GM19035 (cell line): ENCODE measurements at regions not wholly inside any gene's neighbourhood (a gene's known extent, or its start where the extent isn't known, plus 50 kb on each side); places are given as distances from the start of the nearest gene placed in this dataset.

Experiments used
- ATAC-seq: cut with Tn5 transposase; IDR thresholded peaks from one replicate; pipeline ENCODE4 v1.9.1; 2021; ENCODE audit not compliant: unreplicated experiment

GRCh38 chr17:73974536-73974935 is 228.9 kb upstream of the RPL38 start:
- ATAC-seq, result no peak

DNA sequence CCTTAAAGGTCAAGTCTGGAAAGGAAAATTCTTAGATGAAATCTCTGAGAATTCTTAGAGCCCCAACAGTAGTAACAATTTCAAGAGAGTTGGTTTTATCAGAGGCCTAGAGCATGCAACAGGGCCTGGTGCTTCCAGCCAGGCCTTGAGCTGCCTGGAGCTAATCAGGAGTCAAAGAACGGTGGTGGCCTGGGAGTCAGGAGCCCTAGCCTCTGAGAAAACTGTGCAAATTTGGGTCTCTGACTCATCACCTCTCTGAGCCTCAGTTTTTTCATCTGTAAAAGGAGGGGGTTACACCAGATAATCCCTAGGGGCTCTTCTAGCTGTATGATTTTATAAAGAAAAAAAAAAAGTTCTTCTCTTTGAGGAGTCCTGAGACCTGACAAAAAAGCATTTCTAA is 227.3 kb upstream of the RPL38 start:
- ATAC-seq, result no peak

DNA sequence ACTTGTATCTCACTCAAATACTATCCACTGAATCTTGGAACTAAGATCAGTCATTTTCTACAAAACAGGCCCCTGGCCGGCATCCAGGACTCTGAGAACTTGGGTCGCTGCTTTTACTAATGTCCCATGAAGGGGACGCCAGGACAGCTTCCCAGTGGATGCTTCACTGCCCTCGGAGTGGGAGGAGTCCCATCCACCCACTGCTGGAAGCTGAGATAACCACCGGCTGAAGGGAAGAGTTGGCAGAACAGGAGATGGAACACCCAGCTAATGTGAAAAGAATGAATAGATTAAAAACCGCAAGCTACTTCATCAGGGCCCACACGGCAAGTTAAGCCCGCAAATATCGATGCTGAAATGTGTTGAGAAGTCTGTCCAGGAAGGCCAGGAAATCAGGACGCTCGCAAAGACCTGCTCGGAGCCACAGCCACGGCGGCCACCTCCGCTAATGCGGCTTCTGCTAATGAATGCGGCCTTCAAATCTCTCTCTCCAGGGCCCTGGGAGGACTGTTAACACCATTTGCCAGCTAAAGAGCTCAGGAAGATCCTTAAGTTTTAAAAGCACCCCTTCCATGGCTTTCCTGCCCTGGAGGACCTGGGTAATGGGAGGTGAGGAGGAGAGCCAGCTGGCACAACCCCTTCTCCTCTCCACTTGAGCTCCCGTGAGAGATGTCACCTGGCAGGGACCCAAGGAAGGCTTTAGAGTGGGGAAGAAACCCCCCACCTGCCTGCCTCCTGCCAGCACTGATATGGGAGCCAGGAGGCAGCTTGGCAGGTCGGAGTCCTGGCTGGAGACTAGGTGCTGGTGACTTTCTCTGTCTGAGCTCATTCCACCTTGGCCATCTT is 226.6 kb upstream of the RPL38 start:
- no peak for ATAC-seq

GRCh38 chr17:73980517-73980916 is 223.0 kb upstream of the RPL38 start:
- no peak for ATAC-seq

- ATAC-seq, result no peak
Measured at GRCh38 chr17:73982871-73983270, 220.6 kb upstream of the RPL38 start.

DNA sequence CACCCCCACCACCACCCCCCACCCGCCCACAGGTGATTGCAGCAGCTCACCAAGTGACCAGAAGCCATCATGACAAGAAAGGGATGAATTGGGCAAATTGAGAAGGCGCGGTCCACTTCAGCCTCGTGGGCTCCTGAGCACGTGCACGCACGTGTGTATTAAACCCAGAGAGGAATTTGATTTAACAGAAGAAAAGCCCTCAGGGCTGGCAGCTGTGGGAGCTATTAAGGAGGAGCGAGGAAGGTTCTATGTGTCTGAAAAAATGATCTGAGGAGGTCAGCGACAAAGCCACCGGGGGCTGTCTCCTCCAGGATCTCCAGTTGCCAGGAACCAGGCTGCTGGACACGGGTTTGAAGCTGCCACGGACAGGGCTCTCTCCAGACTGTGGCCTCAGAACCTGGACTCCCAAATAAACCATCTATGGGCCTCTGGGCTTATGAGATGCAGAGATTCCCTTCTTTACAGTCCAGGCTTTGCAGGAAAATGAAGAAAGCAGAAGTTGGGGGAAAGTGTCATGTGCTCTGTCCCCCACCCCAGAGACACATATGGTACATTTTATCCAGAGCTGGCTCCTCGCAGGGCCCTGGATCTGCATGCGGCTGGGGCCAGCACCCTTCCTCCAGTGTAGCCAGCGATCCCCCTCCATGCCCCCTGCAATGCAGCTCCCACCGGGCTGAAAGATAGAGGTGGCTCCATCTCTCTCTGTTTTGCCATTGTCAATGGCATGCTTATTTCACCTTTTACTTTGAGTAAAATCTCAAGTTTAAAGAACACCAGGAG is 219.7 kb upstream of the RPL38 start:
- no peak for ATAC-seq

DNA sequence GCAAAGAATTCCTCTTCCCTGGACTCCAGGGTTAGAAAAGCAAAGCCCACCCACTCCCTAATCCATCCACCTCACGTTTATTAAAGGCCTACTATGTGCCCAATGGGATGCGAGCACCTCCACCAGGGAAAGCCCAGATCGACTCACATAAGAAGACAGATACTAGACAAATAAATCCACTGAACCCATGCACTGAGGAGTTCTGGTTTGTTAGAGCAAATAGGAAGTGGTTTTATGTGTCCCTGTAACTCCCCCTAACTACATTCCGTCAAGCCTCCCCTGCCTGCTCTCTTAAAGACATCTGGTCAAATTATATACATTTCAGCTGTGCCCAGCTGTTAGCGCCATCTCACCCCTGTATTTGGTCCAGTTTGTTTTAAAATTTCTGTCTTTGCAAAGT is 218.5 kb upstream of the RPL38 start:
- no peak for ATAC-seq

DNA sequence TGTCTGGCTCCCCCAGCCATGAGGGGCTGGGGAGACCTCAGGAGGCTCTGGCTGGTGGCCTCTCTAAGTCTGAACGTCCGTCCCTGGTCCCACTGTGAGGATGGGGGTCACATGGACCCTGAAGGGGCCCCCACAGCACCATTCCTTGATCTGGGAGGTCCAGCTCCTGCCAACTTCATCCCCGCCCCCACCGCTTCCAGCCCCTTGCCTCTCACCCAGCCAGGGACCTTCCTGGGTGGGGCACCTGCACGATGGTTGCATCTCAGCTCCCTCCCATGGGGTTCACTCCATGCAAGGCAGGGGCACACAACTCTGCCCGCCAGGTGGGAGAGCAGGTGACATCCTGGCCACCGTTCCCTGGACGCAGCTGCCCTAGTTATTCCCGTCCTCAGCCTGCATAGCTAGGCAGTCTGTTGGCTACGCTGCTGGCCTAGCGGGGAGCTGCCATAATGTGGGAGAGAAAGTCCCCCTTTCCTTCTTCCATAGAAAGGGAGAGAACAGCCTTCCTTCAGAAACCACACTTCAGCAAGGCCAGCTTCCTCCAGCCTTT is 217.9 kb upstream of the RPL38 start:
- ATAC-seq, result no peak

DNA sequence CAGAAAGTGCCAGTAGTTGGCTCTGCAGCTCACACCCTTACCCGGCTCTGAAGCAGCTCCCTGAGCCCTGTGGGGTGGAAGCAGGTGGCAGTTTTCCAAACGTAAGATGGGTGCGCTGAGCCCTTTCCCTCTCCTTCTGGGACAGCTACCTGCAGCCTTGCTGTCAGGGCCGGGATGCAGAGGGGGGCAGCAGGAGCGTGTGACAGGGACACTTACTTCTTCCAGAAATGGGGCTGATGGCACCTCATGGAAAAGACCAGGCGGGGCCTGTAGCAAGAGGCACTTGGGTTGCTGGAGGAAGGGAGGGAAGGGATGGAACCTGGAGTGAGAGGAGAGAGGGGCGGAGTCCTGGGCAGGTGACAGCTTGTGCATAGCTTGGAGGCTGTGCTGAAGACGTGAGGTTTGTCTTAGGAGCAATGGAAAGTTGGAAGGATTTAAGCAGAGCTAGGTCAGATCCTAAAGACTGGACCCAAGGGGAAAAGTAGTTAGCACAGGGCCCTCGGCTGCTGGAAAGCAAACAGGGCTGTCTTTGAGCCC is 216.8 kb upstream of the RPL38 start:
- no peak for ATAC-seq

- no peak for ATAC-seq
Measured at GRCh38 chr17:73987395-73987794, 216.1 kb upstream of the RPL38 start.

- no peak for ATAC-seq
Measured at GRCh38 chr17:73987845-73988509, 215.5 kb upstream of the RPL38 start.

GRCh38 chr17:73989671-73990070 is 213.8 kb upstream of the RPL38 start:
- ATAC-seq, result no peak

DNA sequence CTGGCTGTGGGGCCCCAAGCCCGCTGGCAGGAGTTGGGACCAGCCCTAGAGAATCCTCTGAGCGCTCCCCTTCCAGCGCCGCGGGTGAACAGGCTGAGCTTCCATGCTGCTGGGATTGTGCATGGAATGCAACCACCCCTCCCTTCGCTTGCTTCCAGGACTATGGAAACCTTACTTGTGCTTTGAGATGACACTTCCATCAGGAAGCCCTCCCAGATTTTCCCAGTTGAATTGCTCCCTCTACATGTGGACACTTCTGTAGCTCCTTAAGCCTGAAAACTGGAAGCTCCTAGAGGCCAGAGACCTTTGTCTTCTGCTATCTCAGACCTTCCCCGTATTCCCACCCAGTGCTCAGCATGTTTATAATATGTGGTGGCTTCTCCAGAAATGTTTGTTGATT is 213.2 kb upstream of the RPL38 start:
- ATAC-seq, result no peak

- ATAC-seq, result no peak
Measured at GRCh38 chr17:73991260-73991659, 212.2 kb upstream of the RPL38 start.

GRCh38 chr17:73994946-73995345 is 208.5 kb upstream of the RPL38 start:
- ATAC-seq, result no peak

- ATAC-seq, result no peak
Measured at GRCh38 chr17:73997059-73997458, 206.4 kb upstream of the RPL38 start.

DNA sequence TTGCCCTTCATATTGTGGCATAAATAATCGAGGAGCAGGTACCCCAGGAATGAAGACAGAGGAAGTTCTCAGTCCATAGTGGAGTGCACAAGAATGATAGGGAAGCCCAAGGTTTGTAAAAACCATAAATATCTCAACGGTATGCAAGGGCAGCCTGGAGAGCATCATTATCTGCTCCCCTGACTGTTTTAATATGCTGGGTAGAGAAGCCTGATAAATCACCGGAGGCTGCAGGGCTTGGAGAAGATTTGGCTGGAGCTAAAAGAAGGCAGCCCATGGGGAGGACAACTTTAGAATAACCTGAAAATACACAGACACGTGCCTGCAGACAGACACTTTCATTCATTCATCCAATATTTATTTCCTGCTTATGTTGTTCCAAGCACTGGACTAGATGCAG is 205.2 kb upstream of the RPL38 start:
- ATAC-seq, result no peak

DNA sequence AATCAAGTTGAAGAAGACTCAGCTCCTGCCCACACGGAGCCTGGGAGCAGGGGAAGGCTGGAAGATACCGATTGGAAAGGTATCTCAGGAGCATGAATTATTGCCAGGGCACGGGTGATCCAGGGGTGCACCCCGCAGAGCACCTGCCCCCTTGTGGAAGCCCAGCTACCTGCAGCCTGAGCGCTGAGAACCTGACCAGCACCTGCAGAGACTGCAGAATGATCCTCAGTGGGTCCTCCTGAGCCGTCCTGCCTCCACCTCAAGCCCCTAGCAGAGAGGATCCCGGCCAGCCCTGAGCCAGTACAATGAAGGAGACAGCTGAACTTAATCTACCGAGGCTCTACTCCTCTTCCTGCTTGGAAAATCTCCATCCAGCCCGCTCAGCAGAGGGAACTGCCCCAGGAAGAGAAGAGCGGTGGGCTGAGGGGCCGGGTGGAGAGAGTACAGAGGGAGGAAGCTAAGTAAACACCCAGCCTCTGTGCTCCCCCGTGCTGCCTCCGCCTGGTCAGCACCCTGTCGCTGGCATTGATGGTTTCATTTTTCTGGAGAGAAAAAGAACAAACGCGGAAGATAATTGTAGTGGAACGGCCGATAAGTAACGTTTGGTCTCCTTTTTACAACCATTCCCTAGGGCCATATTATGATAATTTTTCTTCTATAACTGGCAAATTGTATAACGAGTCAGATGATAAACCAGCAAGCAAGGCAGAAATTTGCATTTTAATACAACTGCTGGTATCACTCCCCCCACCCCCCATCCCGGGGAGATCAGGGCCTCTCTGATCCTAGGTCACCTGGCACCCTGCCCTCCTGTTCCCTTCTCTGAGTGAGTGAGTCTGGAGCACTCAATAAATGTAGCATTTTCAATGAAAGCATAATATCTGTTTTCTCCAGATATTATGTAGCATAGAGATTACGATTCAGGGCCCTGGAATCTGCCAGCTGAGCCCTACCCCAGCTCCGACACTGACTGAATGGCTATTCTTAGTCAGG is 204.5 kb upstream of the RPL38 start:
- ATAC-seq, result no peak

DNA sequence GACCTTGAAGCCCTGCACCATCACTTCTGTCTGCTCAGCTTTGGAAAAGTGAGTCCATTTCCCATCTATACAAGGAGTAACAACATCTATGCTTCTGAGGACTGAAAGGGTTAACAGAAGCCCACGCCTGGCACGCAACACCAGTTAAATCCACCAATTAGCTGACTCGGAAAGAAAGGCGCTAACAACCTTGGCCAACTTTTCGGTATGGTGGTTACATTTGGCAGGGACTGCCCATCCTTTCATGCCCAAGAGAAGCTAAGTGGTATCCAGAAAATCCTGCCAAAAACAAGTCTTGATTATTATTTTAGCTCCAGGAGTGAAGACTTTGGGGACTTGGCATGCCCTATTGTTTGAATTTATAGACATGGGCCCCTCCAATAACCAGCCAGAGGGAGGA is 202.3 kb upstream of the RPL38 start:
- ATAC-seq, result no peak

- no peak for ATAC-seq
Measured at GRCh38 chr17:74002241-74002640, 201.2 kb upstream of the RPL38 start.
